Neural progenitor cell (in vitro differentiated cells): ENCODE measurements at regions not wholly inside any gene's neighbourhood (a gene's known extent, or its start where the extent isn't known, plus 50 kb on each side); places are given as distances from the start of the nearest gene placed in this dataset.

ENCODE experiments used
- DNase-seq: peaks from one replicate; pipeline ENCODE4 v3.0.0-alpha.2; 2016; ENCODE audit warnings: low spot score
- H2AFZ ChIP-seq: fragments of 200-600 bp; sonication (generic); replicated peaks from 2 replicates; pipeline ENCODE4 v1.6.1; 2016; ENCODE audit warnings: antibody characterized with exemption
- H3F3A ChIP-seq: fragments of 200-600 bp; sonication (generic); 2 replicates; pipeline ENCODE4 v1.6.1; 2016; ENCODE audit warnings: antibody characterized with exemption, low read depth
- H3K27ac ChIP-seq: fragments of 200-600 bp; sonication (generic); 2 replicates; pipeline ENCODE4 v1.5.1; 2016; ENCODE audit warnings: mild to moderate bottlenecking
- H3K27me3 ChIP-seq: fragments of 200-600 bp; sonication (generic); 2 replicates; pipeline ENCODE4 v1.6.1; 2016; ENCODE audit warnings: mild to moderate bottlenecking, moderate library complexity
- H3K36me3 ChIP-seq: fragments of 200-600 bp; sonication (generic); 2 replicates; pipeline ENCODE4 v1.5.1; 2016
- H3K4me1 ChIP-seq: fragments of 200-600 bp; sonication (generic); 2 replicates; pipeline ENCODE4 v1.6.1; 2016; ENCODE audit warnings: mixed run types
- H3K4me2 ChIP-seq: fragments of 200-600 bp; sonication (generic); 2 replicates; pipeline ENCODE4 v1.6.1; 2016
- H3K4me3 ChIP-seq: fragments of 200-600 bp; sonication (generic); 2 replicates; pipeline ENCODE4 v1.5.1; 2016
- H3K79me2 ChIP-seq: fragments of 200-600 bp; sonication (generic); 2 replicates; pipeline ENCODE4 v1.6.1; 2016; ENCODE audit warnings: low read depth
- H3K9ac ChIP-seq: fragments of 200-600 bp; sonication (generic); 2 replicates; pipeline ENCODE4 v1.6.1; 2016
- H3K9me3 ChIP-seq: fragments of 200-600 bp; sonication (generic); 2 replicates; pipeline ENCODE4 v1.5.1; 2016; ENCODE audit warnings: low read depth
- H4K20me1 ChIP-seq: fragments of 200-600 bp; sonication (generic); 2 replicates; pipeline ENCODE4 v1.6.1; 2016; ENCODE audit warnings: low read depth
- H3K27ac Mint-ChIP-seq: 3 replicates; pipeline ENCODE4 v1.8.0; 2021; ENCODE audit warnings: mixed read lengths
- H3K27me3 Mint-ChIP-seq: 2 replicates; pipeline ENCODE4 v1.8.0; 2022; ENCODE audit warnings: low read depth, mild to moderate bottlenecking, inconsistent platforms, moderate library complexity, mixed read lengths; ENCODE audit not compliant: insufficient read depth
- H3K36me3 Mint-ChIP-seq: 3 replicates; pipeline ENCODE4 v1.8.0; 2021; ENCODE audit warnings: mixed read lengths
- H3K4me1 Mint-ChIP-seq: 3 replicates; pipeline ENCODE4 v1.8.0; 2021; ENCODE audit warnings: mixed read lengths
- H3K4me3 Mint-ChIP-seq: 3 replicates; pipeline ENCODE4 v1.8.0; 2021; ENCODE audit warnings: mild to moderate bottlenecking, moderate library complexity, mixed read lengths
- H3K9me3 Mint-ChIP-seq: 3 replicates; pipeline ENCODE4 v1.8.0; 2020; ENCODE audit warnings: mixed read lengths
- CTCF ChIP-seq: fragments of 200-600 bp; sonication (generic); IDR thresholded peaks from 2 replicates; pipeline ENCODE4 v1.5.1; 2017; ENCODE audit warnings: antibody characterized with exemption, mild to moderate bottlenecking
- EZH2 ChIP-seq: fragments of 200-600 bp; sonication (generic); IDR thresholded peaks from 2 replicates; pipeline ENCODE4 v1.6.1; 2017; ENCODE audit warnings: antibody characterized with exemption, mild to moderate bottlenecking, moderate library complexity
- EZH2phosphoT487 ChIP-seq: fragments of 200-600 bp; sonication (generic); IDR thresholded peaks from 2 replicates; pipeline ENCODE4 v1.6.1; 2017; ENCODE audit warnings: antibody characterized with exemption

DNA sequence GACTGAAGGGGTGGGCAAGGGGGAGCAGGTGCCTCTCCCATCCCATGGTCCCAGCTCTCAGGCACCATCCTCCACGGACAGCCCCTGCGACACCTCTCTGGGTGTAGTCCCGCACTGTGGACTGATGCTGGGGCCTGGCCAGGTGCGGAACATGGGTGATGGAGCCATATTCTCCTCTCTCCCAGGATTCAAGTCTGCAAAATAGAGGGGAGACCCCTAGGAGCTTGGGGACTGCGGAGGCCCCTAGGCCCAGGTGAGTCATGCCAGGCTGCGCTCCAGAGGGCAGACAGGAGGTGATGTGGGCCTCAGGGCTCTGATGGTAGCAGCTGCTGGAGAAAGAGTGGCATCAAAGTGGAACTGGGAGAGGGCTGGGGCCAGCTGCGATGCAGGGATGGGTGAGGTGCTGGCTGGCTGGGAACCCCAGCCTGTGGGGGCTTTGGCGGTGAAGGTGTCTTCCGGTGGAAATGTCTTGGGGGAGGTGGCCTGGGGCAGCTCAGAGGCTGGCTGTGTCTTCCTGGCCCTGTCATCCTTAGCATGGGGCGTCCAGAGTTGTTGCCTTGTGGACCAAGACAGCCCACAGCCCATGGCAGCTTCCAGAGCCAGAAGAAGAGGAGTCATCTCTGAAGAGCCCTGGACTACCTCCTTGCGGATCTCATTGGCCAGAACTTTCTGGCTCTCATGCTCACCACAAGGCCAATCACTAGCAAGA, 149.1 kb downstream of the KIF26A start:
- no peaks in the 10 kb centered on the region for H3K79me2 ChIP-seq
- no peak for DNase-seq
- no peak overlapping the region for H3K9ac ChIP-seq
- H2AFZ ChIP-seq, result no peak overlapping the region
- Mint-ChIP-seq H3K36me3 (no peaks in the 10 kb centered on the region), H3K27ac (no peak overlapping the region), H3K9me3 (peaks cover 5% of the 10 kb centered on the region), H3K27me3 (peaks cover 27% of the 10 kb centered on the region), H3K4me3 (peak overlapping the region; percentile 46), H3K4me1 (peaks cover 47% of the 10 kb centered on the region)
- no peak overlapping the region for H3K27ac ChIP-seq
- H3K4me1 ChIP-seq, result peaks cover 26% of the 10 kb centered on the region
- H3K36me3 ChIP-seq, result no peaks in the 10 kb centered on the region
- peaks cover 16% of the 10 kb centered on the region for H3F3A ChIP-seq
- no peak overlapping the region for H3K4me2 ChIP-seq
- no peaks in the 10 kb centered on the region for H4K20me1 ChIP-seq
- H3K4me3 ChIP-seq, result no peak overlapping the region
- no peaks in the 10 kb centered on the region for H3K9me3 ChIP-seq
- no peak for TF ChIP-seq CTCF
- TF ChIP-seq EZH2, result no peak
- no peak for TF ChIP-seq EZH2phosphoT487
- no peaks in the 10 kb centered on the region for H3K27me3 ChIP-seq

DNA sequence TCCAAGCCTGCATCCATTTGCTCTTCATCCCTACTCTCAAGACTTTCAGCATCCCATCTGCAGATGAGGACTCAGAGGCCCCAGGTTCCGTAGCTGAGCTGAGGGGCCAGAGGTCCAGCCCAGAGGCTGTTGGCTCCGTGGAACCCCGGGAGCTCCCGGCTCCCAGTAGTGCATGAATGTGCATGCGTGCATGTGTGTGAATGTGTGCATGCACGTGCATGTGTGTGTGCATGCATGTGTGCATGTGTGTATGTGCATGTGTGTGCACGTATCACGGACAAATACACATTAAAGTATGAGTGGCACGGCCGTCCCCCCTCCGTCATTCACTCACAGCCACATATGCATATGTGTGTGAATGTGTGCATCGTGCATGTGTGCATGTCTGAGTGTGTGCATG, 149.9 kb downstream of the KIF26A start:
- DNase-seq, result no peak
- TF ChIP-seq EZH2phosphoT487 (no peak), EZH2 (no peak), CTCF (no peak)
- H3K36me3 Mint-ChIP-seq, result no peaks in the 10 kb centered on the region
- H4K20me1 ChIP-seq, result no peaks in the 10 kb centered on the region
- H3K27me3 Mint-ChIP-seq, result peaks cover 27% of the 10 kb centered on the region
- H3K9me3 Mint-ChIP-seq, result peaks cover 5% of the 10 kb centered on the region
- H3K4me1 Mint-ChIP-seq, result peaks cover 45% of the 10 kb centered on the region
- no peaks in the 10 kb centered on the region for H3K79me2 ChIP-seq
- H3K9me3 ChIP-seq, result no peaks in the 10 kb centered on the region
- peaks cover 27% of the 10 kb centered on the region for H3K4me1 ChIP-seq
- H3K4me2 ChIP-seq, result no peak overlapping the region
- no peak overlapping the region for H2AFZ ChIP-seq
- peaks cover 16% of the 10 kb centered on the region for H3F3A ChIP-seq
- H3K36me3 ChIP-seq, result no peaks in the 10 kb centered on the region
- H3K9ac ChIP-seq, result no peak overlapping the region
- no peak overlapping the region for H3K27ac ChIP-seq
- H3K27ac Mint-ChIP-seq, result no peak overlapping the region
- peak overlapping the region; percentile 13 for H3K4me3 Mint-ChIP-seq
- no peaks in the 10 kb centered on the region for H3K27me3 ChIP-seq
- no peak overlapping the region for H3K4me3 ChIP-seq

DNA sequence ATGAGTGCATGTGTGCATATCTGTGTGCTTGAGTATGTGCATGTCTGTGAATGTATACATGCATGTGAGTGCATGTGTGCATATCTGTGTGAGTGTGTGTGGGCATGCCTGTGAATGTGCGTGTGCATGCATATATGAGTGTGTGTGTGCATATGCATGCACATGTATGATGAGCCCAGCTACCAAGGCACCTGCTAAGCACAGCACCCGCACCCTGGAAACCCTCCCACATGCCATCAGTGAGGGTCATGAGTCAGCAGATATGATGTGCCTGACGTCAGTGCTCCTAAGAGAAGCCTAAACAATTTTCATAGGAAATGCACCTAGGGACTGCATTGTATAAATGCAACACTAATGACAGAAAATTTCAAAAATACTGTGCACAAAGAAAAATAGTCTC, 151.1 kb downstream of the KIF26A start:
- Mint-ChIP-seq H3K27ac (peak overlapping the region; percentile 60), H3K4me3 (peak overlapping the region; percentile 13), H3K27me3 (peaks cover 28% of the 10 kb centered on the region), H3K4me1 (peaks cover 46% of the 10 kb centered on the region), H3K9me3 (peaks cover 5% of the 10 kb centered on the region), H3K36me3 (no peaks in the 10 kb centered on the region)
- no peaks in the 10 kb centered on the region for H3K27me3 ChIP-seq
- no peaks in the 10 kb centered on the region for H3K79me2 ChIP-seq
- no peak overlapping the region for H3K4me2 ChIP-seq
- no peaks in the 10 kb centered on the region for H4K20me1 ChIP-seq
- H3F3A ChIP-seq, result peaks cover 16% of the 10 kb centered on the region
- H3K9ac ChIP-seq, result no peak overlapping the region
- H3K27ac ChIP-seq, result no peak overlapping the region
- TF ChIP-seq EZH2, result no peak
- TF ChIP-seq CTCF, result no peak
- TF ChIP-seq EZH2phosphoT487, result no peak
- H3K36me3 ChIP-seq, result no peaks in the 10 kb centered on the region
- no peak for DNase-seq
- no peaks in the 10 kb centered on the region for H3K9me3 ChIP-seq
- H2AFZ ChIP-seq, result no peak overlapping the region
- peaks cover 16% of the 10 kb centered on the region for H3K4me1 ChIP-seq
- no peak overlapping the region for H3K4me3 ChIP-seq
